K562 (cell line): ENCODE measurements at regions not wholly inside any gene's neighbourhood (a gene's known extent, or its start where the extent isn't known, plus 50 kb on each side); places are given as distances from the start of the nearest gene placed in this dataset.

Experiments
- ZBTB8A ChIP-seq: fragments of 450-650 bp; IDR thresholded peaks from 2 replicates; pipeline ENCODE4 v1.6.1; 2018; ENCODE audit warnings: mild to moderate bottlenecking, moderate library complexity; ENCODE audit not compliant: partially characterized antibody
- ZNF274 ChIP-seq: IDR thresholded peaks from 2 replicates; pipeline ENCODE4 v1.6.1; 2011; ENCODE audit warnings: low read depth, mild to moderate bottlenecking, low read length, moderate library complexity, borderline replicate concordance

- TF ChIP-seq ZNF274 (no peak), ZBTB8A (no peak)
Observed at GRCh38 chr2:208984376-208985090, 439.3 kb upstream of the MAP2 start.
